ENCODE measurements at regions not wholly inside any gene's neighbourhood (a gene's known extent, or its start where the extent isn't known, plus 50 kb on each side); places are given as distances from the start of the nearest gene placed in this dataset.
A peak's percentile ranks its signal among the peaks of the same experiment; 100 is the strongest.

- TF ChIP-seq HDAC6 (IDR thresholded peaks at IDR 0.05; ENCODE audit: unreplicated experiment) (no peak), YBX1 (IDR thresholded peaks at IDR 0.05) (no peak), HCFC1 (IDR thresholded peaks at IDR 0.05; ENCODE audit: low read length) (no peak), IRF3 (IDR thresholded peaks at IDR 0.05) (no peak), CHD4 (IDR thresholded peaks at IDR 0.05) (no peak), IRF4 (IDR thresholded peaks at IDR 0.05; ENCODE audit: low read depth, low read length) (0 out of 2 replicates have a peak, but pooled peaks have one; percentile 8), TCF3 (IDR thresholded peaks at IDR 0.05; ENCODE audit: borderline replicate concordance, insufficient read depth, low read depth, low read length) (no peak), RB1 (IDR thresholded peaks at IDR 0.05; ENCODE audit: borderline replicate concordance) (no peak), PAX8 (IDR thresholded peaks at IDR 0.05) (no peak), IKZF2 (IDR thresholded peaks at IDR 0.05) (peak; percentile 39 to 40; a peak in 1 of 4 replicates), MYB (IDR thresholded peaks at IDR 0.05; ENCODE audit: borderline replicate concordance, low read depth, low read length) (no peak), ZSCAN29 (IDR thresholded peaks at IDR 0.05) (no peak), TCF12 (IDR thresholded peaks at IDR 0.05; ENCODE audit: low read depth, low read length) (no peak), SKIL (IDR thresholded peaks at IDR 0.05; ENCODE audit: low read depth, poor library complexity, severe bottlenecking) (peak; percentile 50), RELA (IDR thresholded peaks at IDR 0.05; ENCODE audit: borderline replicate concordance, partially characterized antibody) (no peak), POU2F2 (IDR thresholded peaks at IDR 0.05; ENCODE audit: borderline replicate concordance, low read depth, low read length) (no peak), CHD2 (IDR thresholded peaks at IDR 0.05; ENCODE audit: borderline replicate concordance, low read depth, low read length) (no peak), SMARCA5 (IDR thresholded peaks at IDR 0.05) (0 out of 2 replicates have a peak, but pooled peaks have one; percentile 56), MEF2B (IDR thresholded peaks at IDR 0.05; ENCODE audit: partially characterized antibody, poor library complexity, severe bottlenecking) (no peak), ZNF687 (IDR thresholded peaks at IDR 0.05) (no peak), ZNF622 (IDR thresholded peaks at IDR 0.05) (no peak), FOXM1 (IDR thresholded peaks at IDR 0.05; ENCODE audit: low read depth, low read length) (no peak), EED (IDR thresholded peaks at IDR 0.05; ENCODE audit: low read depth) (no peak), USF2 (IDR thresholded peaks at IDR 0.05; ENCODE audit: borderline replicate concordance, low read depth, low read length) (no peak)
These were observed 62.1 kb downstream of the RMI2 start (continued) for GRCh38 chr16:11407047-11407982.

Data from GM12878 (cell line).